GM19035 (cell line): ENCODE measurements at regions not wholly inside any gene's neighbourhood (a gene's known extent, or its start where the extent isn't known, plus 50 kb on each side); places are given as distances from the start of the nearest gene placed in this dataset.

Experiments
- ATAC-seq: cut with Tn5 transposase; IDR thresholded peaks from one replicate; pipeline ENCODE4 v1.9.1; 2021; ENCODE audit not compliant: unreplicated experiment

GRCh38 chr9:88812938-88813637 is 178.2 kb upstream of the S1PR3 start:
- no peak for ATAC-seq

- ATAC-seq: no peak
These were observed 177.5 kb upstream of the S1PR3 start for GRCh38 chr9:88813638-88814209.

GRCh38 chr9:88814577-88814976 is 176.7 kb upstream of the S1PR3 start:
- ATAC-seq: no peak

- no peak for ATAC-seq
These were observed 175.1 kb upstream of the S1PR3 start for GRCh38 chr9:88816141-88816540.

- ATAC-seq: no peak
These were observed 174.7 kb upstream of the S1PR3 start for GRCh38 chr9:88816591-88816990.

- no peak for ATAC-seq
These were observed 173.6 kb upstream of the S1PR3 start for GRCh38 chr9:88817628-88818027.

- ATAC-seq: no peak
These were observed 172.6 kb upstream of the S1PR3 start for GRCh38 chr9:88818495-88819201.

- ATAC-seq: no peak
These were observed 171.8 kb upstream of the S1PR3 start for GRCh38 chr9:88819476-88819875.

- no peak for ATAC-seq
These were observed 171.2 kb upstream of the S1PR3 start for GRCh38 chr9:88820055-88820454.

GRCh38 chr9:88821033-88821745 is 170.1 kb upstream of the S1PR3 start:
- no peak for ATAC-seq

- no peak for ATAC-seq
These were observed 169.5 kb upstream of the S1PR3 start for GRCh38 chr9:88821746-88822106.

GRCh38 chr9:88824711-88825110 is 166.6 kb upstream of the S1PR3 start:
- no peak for ATAC-seq

GRCh38 chr9:88826181-88826580 is 165.1 kb upstream of the S1PR3 start:
- no peak for ATAC-seq

- no peak for ATAC-seq
These were observed 164.5 kb upstream of the S1PR3 start for GRCh38 chr9:88826771-88827181.

GRCh38 chr9:88828018-88828417 is 163.2 kb upstream of the S1PR3 start:
- ATAC-seq: no peak

GRCh38 chr9:88828492-88828974 is 162.7 kb upstream of the S1PR3 start:
- ATAC-seq: no peak

- ATAC-seq: no peak
These were observed 162.0 kb upstream of the S1PR3 start for GRCh38 chr9:88829276-88829675.

GRCh38 chr9:88831713-88832407 is 159.4 kb upstream of the S1PR3 start:
- ATAC-seq: no peak

- ATAC-seq: no peak
These were observed 157.3 kb upstream of the S1PR3 start for GRCh38 chr9:88833946-88834345.

GRCh38 chr9:88835038-88835466 is 156.2 kb upstream of the S1PR3 start:
- ATAC-seq: peak; percentile 77

- ATAC-seq: no peak
These were observed 155.5 kb upstream of the S1PR3 start for GRCh38 chr9:88835772-88836171.
